Activated naive CD8-positive, alpha-beta T cell treated with anti-CD3 and anti-CD28 coated beads, Interleukin-2, amount 50 U/mL, for 24 hours (primary cell): ENCODE measurements at regions not wholly inside any gene's neighbourhood (a gene's known extent, or its start where the extent isn't known, plus 50 kb on each side); places are given as distances from the start of the nearest gene placed in this dataset.

ENCODE experiments used
- ATAC-seq: fragments of 150-1000 bp; cut with Tn5 transposase; one replicate; pipeline ENCODE4 v1.10.0; 2021
- DNase-seq: peaks from one replicate; pipeline ENCODE4 v3.0.0; 2021
- H3K27ac Mint-ChIP-seq: one replicate; pipeline ENCODE4 v1.8.0; 2021; ENCODE audit warnings: mild to moderate bottlenecking, mixed read lengths
- H3K27me3 Mint-ChIP-seq: one replicate; pipeline ENCODE4 v1.8.0; 2021; ENCODE audit warnings: mixed read lengths
- H3K36me3 Mint-ChIP-seq: one replicate; pipeline ENCODE4 v1.8.0; 2021; ENCODE audit warnings: low read depth, mixed read lengths
- H3K4me1 Mint-ChIP-seq: one replicate; pipeline ENCODE4 v1.8.0; 2021; ENCODE audit warnings: mixed read lengths
- H3K4me3 Mint-ChIP-seq: one replicate; pipeline ENCODE4 v1.8.0; 2021; ENCODE audit warnings: mild to moderate bottlenecking, moderate library complexity, mixed read lengths
- H3K9me3 Mint-ChIP-seq: one replicate; pipeline ENCODE4 v1.8.0; 2021; ENCODE audit warnings: mixed read lengths

- peaks cover 4% of the 10 kb centered on the region for H3K9me3 Mint-ChIP-seq
- H3K27ac Mint-ChIP-seq, result no peak overlapping the region
- no peaks in the 10 kb centered on the region for H3K36me3 Mint-ChIP-seq
- H3K4me1 Mint-ChIP-seq, result no peaks in the 10 kb centered on the region
- no peaks in the 10 kb centered on the region for H3K27me3 Mint-ChIP-seq
- DNase-seq (no peak), ATAC-seq (no peak)
- no peak overlapping the region for H3K4me3 Mint-ChIP-seq
Observed at GRCh38 chr4:177855507-177856197, 413.4 kb upstream of the AGA start.

GRCh38 chr4:177860171-177860570 is 417.9 kb upstream of the AGA start:
- H3K27ac Mint-ChIP-seq, result no peak overlapping the region
- H3K36me3 Mint-ChIP-seq, result no peaks in the 10 kb centered on the region
- ATAC-seq, result no peak
- no peaks in the 10 kb centered on the region for H3K27me3 Mint-ChIP-seq
- no peak for DNase-seq
- H3K4me3 Mint-ChIP-seq, result no peak overlapping the region
- H3K4me1 Mint-ChIP-seq, result no peaks in the 10 kb centered on the region
- H3K9me3 Mint-ChIP-seq, result no peaks in the 10 kb centered on the region

GRCh38 chr4:177861551-177862094 is 419.4 kb upstream of the AGA start:
- H3K4me1 Mint-ChIP-seq, result no peaks in the 10 kb centered on the region
- no peaks in the 10 kb centered on the region for H3K27me3 Mint-ChIP-seq
- no peak overlapping the region for H3K27ac Mint-ChIP-seq
- H3K4me3 Mint-ChIP-seq, result no peak overlapping the region
- DNase-seq (no peak), ATAC-seq (no peak)
- no peaks in the 10 kb centered on the region for H3K36me3 Mint-ChIP-seq
- H3K9me3 Mint-ChIP-seq, result no peaks in the 10 kb centered on the region

- H3K4me1 Mint-ChIP-seq, result no peaks in the 10 kb centered on the region
- no peak overlapping the region for H3K4me3 Mint-ChIP-seq
- H3K36me3 Mint-ChIP-seq, result no peaks in the 10 kb centered on the region
- no peak for DNase-seq
- no peaks in the 10 kb centered on the region for H3K9me3 Mint-ChIP-seq
- no peak for ATAC-seq
- H3K27me3 Mint-ChIP-seq, result no peaks in the 10 kb centered on the region
- no peak overlapping the region for H3K27ac Mint-ChIP-seq
Observed at GRCh38 chr4:177862541-177863176, 420.4 kb upstream of the AGA start.

- ATAC-seq (no peak), DNase-seq (no peak)
- no peaks in the 10 kb centered on the region for H3K4me1 Mint-ChIP-seq
- no peaks in the 10 kb centered on the region for H3K9me3 Mint-ChIP-seq
- H3K36me3 Mint-ChIP-seq, result no peaks in the 10 kb centered on the region
- no peak overlapping the region for H3K27ac Mint-ChIP-seq
- H3K4me3 Mint-ChIP-seq, result no peak overlapping the region
- no peaks in the 10 kb centered on the region for H3K27me3 Mint-ChIP-seq
Observed at GRCh38 chr4:177879851-177880250, 437.6 kb upstream of the AGA start.

- no peaks in the 10 kb centered on the region for H3K36me3 Mint-ChIP-seq
- peaks cover 7% of the 10 kb centered on the region for H3K9me3 Mint-ChIP-seq
- no peaks in the 10 kb centered on the region for H3K4me1 Mint-ChIP-seq
- DNase-seq (no peak), ATAC-seq (no peak)
- H3K27me3 Mint-ChIP-seq, result no peaks in the 10 kb centered on the region
- no peak overlapping the region for H3K4me3 Mint-ChIP-seq
- no peak overlapping the region for H3K27ac Mint-ChIP-seq
Observed at GRCh38 chr4:177895136-177895535, 452.9 kb upstream of the AGA start.

GRCh38 chr4:177901786-177902185 is 459.5 kb upstream of the AGA start:
- H3K4me3 Mint-ChIP-seq, result no peak overlapping the region
- no peaks in the 10 kb centered on the region for H3K4me1 Mint-ChIP-seq
- no peaks in the 10 kb centered on the region for H3K36me3 Mint-ChIP-seq
- no peak overlapping the region for H3K27ac Mint-ChIP-seq
- DNase-seq (no peak), ATAC-seq (no peak)
- H3K27me3 Mint-ChIP-seq, result no peaks in the 10 kb centered on the region
- peaks cover 4% of the 10 kb centered on the region for H3K9me3 Mint-ChIP-seq

GRCh38 chr4:177902386-177902785 is 460.1 kb upstream of the AGA start:
- no peaks in the 10 kb centered on the region for H3K4me1 Mint-ChIP-seq
- no peak for DNase-seq
- peaks cover 4% of the 10 kb centered on the region for H3K9me3 Mint-ChIP-seq
- no peak overlapping the region for H3K27ac Mint-ChIP-seq
- H3K27me3 Mint-ChIP-seq, result no peaks in the 10 kb centered on the region
- H3K36me3 Mint-ChIP-seq, result no peaks in the 10 kb centered on the region
- no peak for ATAC-seq
- H3K4me3 Mint-ChIP-seq, result no peak overlapping the region

- H3K27me3 Mint-ChIP-seq, result no peaks in the 10 kb centered on the region
Observed at GRCh38 chr4:177907736-177908424, 465.6 kb upstream of the AGA start.

GRCh38 chr4:177921715-177922114 is 479.5 kb upstream of the AGA start:
- no peak for ATAC-seq
- Mint-ChIP-seq H3K9me3 (peaks cover 13% of the 10 kb centered on the region), H3K36me3 (no peaks in the 10 kb centered on the region), H3K4me3 (no peak overlapping the region), H3K4me1 (no peaks in the 10 kb centered on the region), H3K27ac (no peak overlapping the region), H3K27me3 (no peaks in the 10 kb centered on the region)
- no peak for DNase-seq

More at GRCh38 chr4:177907736-177908424, 465.6 kb upstream of the AGA start:
- no peaks in the 10 kb centered on the region for H3K4me1 Mint-ChIP-seq
- no peak overlapping the region for H3K4me3 Mint-ChIP-seq
- no peaks in the 10 kb centered on the region for H3K36me3 Mint-ChIP-seq
- no peak overlapping the region for H3K27ac Mint-ChIP-seq
- ATAC-seq (no peak), DNase-seq (no peak)
- peaks cover 4% of the 10 kb centered on the region for H3K9me3 Mint-ChIP-seq

GRCh38 chr4:177923888-177924287 is 481.7 kb upstream of the AGA start:
- DNase-seq, result no peak
- no peaks in the 10 kb centered on the region for H3K4me1 Mint-ChIP-seq
- H3K4me3 Mint-ChIP-seq, result no peak overlapping the region
- H3K27me3 Mint-ChIP-seq, result no peaks in the 10 kb centered on the region
- ATAC-seq, result no peak
- peaks cover 13% of the 10 kb centered on the region for H3K9me3 Mint-ChIP-seq
- H3K27ac Mint-ChIP-seq, result no peak overlapping the region
- no peaks in the 10 kb centered on the region for H3K36me3 Mint-ChIP-seq

GRCh38 chr4:177937041-177937440 is 494.8 kb upstream of the AGA start:
- H3K27me3 Mint-ChIP-seq, result no peaks in the 10 kb centered on the region
- no peak for ATAC-seq
- no peak overlapping the region for H3K4me3 Mint-ChIP-seq
- no peaks in the 10 kb centered on the region for H3K4me1 Mint-ChIP-seq
- H3K9me3 Mint-ChIP-seq, result no peaks in the 10 kb centered on the region
- H3K27ac Mint-ChIP-seq, result no peak overlapping the region
- no peak for DNase-seq
- no peaks in the 10 kb centered on the region for H3K36me3 Mint-ChIP-seq

- no peak overlapping the region for H3K27ac Mint-ChIP-seq
- DNase-seq, result no peak
- no peaks in the 10 kb centered on the region for H3K9me3 Mint-ChIP-seq
- H3K4me3 Mint-ChIP-seq, result no peak overlapping the region
- no peaks in the 10 kb centered on the region for H3K36me3 Mint-ChIP-seq
- ATAC-seq, result no peak
- H3K4me1 Mint-ChIP-seq, result no peaks in the 10 kb centered on the region
- no peaks in the 10 kb centered on the region for H3K27me3 Mint-ChIP-seq
Observed at GRCh38 chr4:177938226-177938625, 496.0 kb upstream of the AGA start.

- Mint-ChIP-seq H3K9me3 (no peaks in the 10 kb centered on the region), H3K27me3 (no peaks in the 10 kb centered on the region), H3K36me3 (no peaks in the 10 kb centered on the region), H3K27ac (no peak overlapping the region), H3K4me3 (no peak overlapping the region), H3K4me1 (no peaks in the 10 kb centered on the region)
- no peak for ATAC-seq
- no peak for DNase-seq
Observed at GRCh38 chr4:177945268-177945667, 503.0 kb upstream of the AGA start.

- no peaks in the 10 kb centered on the region for H3K36me3 Mint-ChIP-seq
- no peaks in the 10 kb centered on the region for H3K27me3 Mint-ChIP-seq
- ATAC-seq (no peak), DNase-seq (no peak)
- H3K4me3 Mint-ChIP-seq, result no peak overlapping the region
- no peaks in the 10 kb centered on the region for H3K9me3 Mint-ChIP-seq
- H3K27ac Mint-ChIP-seq, result no peak overlapping the region
- no peaks in the 10 kb centered on the region for H3K4me1 Mint-ChIP-seq
Observed at GRCh38 chr4:177947607-177948006, 505.4 kb upstream of the AGA start.
